Type B pancreatic cell (in vitro differentiated cells): ENCODE measurements at regions not wholly inside any gene's neighbourhood (a gene's known extent, or its start where the extent isn't known, plus 50 kb on each side); places are given as distances from the start of the nearest gene placed in this dataset.
A peak's percentile ranks its signal among the peaks of the same experiment; 100 is the strongest.
"Not testable (repeated sequence)": the region's sequence is repeated elsewhere in the genome, so short reads cannot be mapped to it uniquely, and the experiment has no call there.

Experiments
- DNase-seq: peaks from one replicate; pipeline ENCODE4 v3.0.0; 2021; ENCODE audit warnings: mixed read lengths; ENCODE audit not compliant: unreplicated experiment; ENCODE audit errors: extremely low spot score
- H3K27ac Mint-ChIP-seq: 2 replicates; pipeline ENCODE4 v1.8.0; 2021; ENCODE audit warnings: mild to moderate bottlenecking, mixed read lengths
- H3K27me3 Mint-ChIP-seq: 2 replicates; pipeline ENCODE4 v1.8.0; 2021; ENCODE audit warnings: mixed read lengths
- H3K36me3 Mint-ChIP-seq: 2 replicates; pipeline ENCODE4 v1.8.0; 2021; ENCODE audit warnings: mixed read lengths
- H3K4me1 Mint-ChIP-seq: one replicate; pipeline ENCODE4 v1.8.0; 2021; ENCODE audit warnings: mixed read lengths; ENCODE audit not compliant: unreplicated experiment
- H3K4me3 Mint-ChIP-seq: 2 replicates; pipeline ENCODE4 v1.8.0; 2021; ENCODE audit warnings: mild to moderate bottlenecking, mixed read lengths
- H3K9me3 Mint-ChIP-seq: 2 replicates; pipeline ENCODE4 v1.8.0; 2021; ENCODE audit warnings: mixed read lengths
- CTCF ChIP-seq: fragments of 200-600 bp; sonication (generic); conservative IDR thresholded peaks from 2 replicates; pipeline ENCODE4 v1.5.0; 2021; ENCODE audit warnings: antibody characterized with exemption, mild to moderate bottlenecking

GRCh38 chr5:70585996-70586395 is 170.8 kb downstream of the GTF2H2C_2 start:
- not testable (repeated sequence) for H3K9me3 Mint-ChIP-seq, H3K4me1 Mint-ChIP-seq, H3K27ac Mint-ChIP-seq, H3K4me3 Mint-ChIP-seq, H3K36me3 Mint-ChIP-seq, H3K27me3 Mint-ChIP-seq
- TF ChIP-seq CTCF: peak; percentile 44
- peak; percentile 58 for DNase-seq
